HuH-7.5 (cell line): ENCODE measurements at regions not wholly inside any gene's neighbourhood (a gene's known extent, or its start where the extent isn't known, plus 50 kb on each side); places are given as distances from the start of the nearest gene placed in this dataset.

Experiments
- DNase-seq: peaks from one replicate; pipeline ENCODE4 v3.0.0; 2011; ENCODE audit warnings: low spot score

- no peak for DNase-seq
Measured at GRCh38 chr2:200255549-200255948, 50.9 kb upstream of the SPATS2L start.
